ENCODE measurements at regions not wholly inside any gene's neighbourhood (a gene's known extent, or its start where the extent isn't known, plus 50 kb on each side); places are given as distances from the start of the nearest gene placed in this dataset.

GRCh38 chr2:66852953-66853352, 418.0 kb downstream of the MEIS1 start:
- no peak overlapping the region for H3K4me3 ChIP-seq (ENCODE audit: low read length)
- Mint-ChIP-seq H3K27ac (no peak overlapping the region), H3K4me1 (peaks cover 11% of the 10 kb centered on the region), H3K36me3 (ENCODE audit: low read depth) (no peaks in the 10 kb centered on the region), H3K4me3 (no peak overlapping the region), H3K9me3 (no peaks in the 10 kb centered on the region), H3K27me3 (ENCODE audit: insufficient read depth) (peaks cover 15% of the 10 kb centered on the region)
- no peaks in the 10 kb centered on the region for H3K36me3 ChIP-seq (ENCODE audit: control insufficient read depth, insufficient read depth, low read length)
- H3K9me3 ChIP-seq (ENCODE audit: control insufficient read depth, low read length): no peaks in the 10 kb centered on the region
- H3K27me3 ChIP-seq (ENCODE audit: control insufficient read depth, insufficient read depth, low read length, poor library complexity, severe bottlenecking): peaks cover 6% of the 10 kb centered on the region
- no peak overlapping the region for H3K27ac ChIP-seq (ENCODE audit: low read depth, low read length)
- DNase-seq: no peak
- H3K4me1 ChIP-seq (ENCODE audit: control insufficient read depth, insufficient read depth, low read length): peaks cover 4% of the 10 kb centered on the region
- no peak overlapping the region for H3K9ac ChIP-seq (ENCODE audit: extremely low read depth, low read length, poor library complexity, severe bottlenecking)
- 65 to 71% methylated on average over 4 to 5 of the region's 6 CpGs for WGBS, 2 experiments (ENCODE audit: insufficient coverage in 1 of 2, insufficient read length in 1 of 2)
- TF ChIP-seq, protein P1, sequence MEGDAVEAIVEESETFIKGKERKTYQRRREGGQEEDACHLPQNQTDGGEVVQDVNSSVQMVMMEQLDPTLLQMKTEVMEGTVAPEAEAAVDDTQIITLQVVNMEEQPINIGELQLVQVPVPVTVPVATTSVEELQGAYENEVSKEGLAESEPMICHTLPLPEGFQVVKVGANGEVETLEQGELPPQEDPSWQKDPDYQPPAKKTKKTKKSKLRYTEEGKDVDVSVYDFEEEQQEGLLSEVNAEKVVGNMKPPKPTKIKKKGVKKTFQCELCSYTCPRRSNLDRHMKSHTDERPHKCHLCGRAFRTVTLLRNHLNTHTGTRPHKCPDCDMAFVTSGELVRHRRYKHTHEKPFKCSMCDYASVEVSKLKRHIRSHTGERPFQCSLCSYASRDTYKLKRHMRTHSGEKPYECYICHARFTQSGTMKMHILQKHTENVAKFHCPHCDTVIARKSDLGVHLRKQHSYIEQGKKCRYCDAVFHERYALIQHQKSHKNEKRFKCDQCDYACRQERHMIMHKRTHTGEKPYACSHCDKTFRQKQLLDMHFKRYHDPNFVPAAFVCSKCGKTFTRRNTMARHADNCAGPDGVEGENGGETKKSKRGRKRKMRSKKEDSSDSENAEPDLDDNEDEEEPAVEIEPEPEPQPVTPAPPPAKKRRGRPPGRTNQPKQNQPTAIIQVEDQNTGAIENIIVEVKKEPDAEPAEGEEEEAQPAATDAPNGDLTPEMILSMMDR (conservative IDR thresholded peaks at IDR 0.05): no peak

DNA sequence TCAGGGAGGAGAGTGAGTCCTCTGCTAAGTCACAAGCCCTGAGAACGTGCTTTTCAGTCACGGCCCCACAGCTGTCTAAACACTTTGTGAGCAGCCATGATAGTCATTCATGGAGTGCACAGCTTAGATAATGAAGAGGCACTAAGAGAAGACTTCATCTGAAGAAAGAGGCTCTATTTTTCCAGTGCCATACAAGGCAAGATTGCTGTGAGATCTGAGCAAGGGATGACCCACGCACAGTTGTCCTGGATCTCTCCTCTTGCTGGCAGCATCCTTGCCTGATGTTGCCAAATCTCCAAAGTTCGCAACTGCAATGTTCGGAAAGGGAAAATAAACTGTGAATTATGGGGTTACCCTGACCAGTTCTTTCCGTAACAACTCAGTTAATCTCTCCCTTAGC, 418.7 kb downstream of the MEIS1 start:
- no peak overlapping the region for H3K9ac ChIP-seq (ENCODE audit: extremely low read depth, low read length, poor library complexity, severe bottlenecking)
- H3K4me3 ChIP-seq (ENCODE audit: low read length): no peak overlapping the region
- peaks cover 18% of the 10 kb centered on the region for H3K27me3 Mint-ChIP-seq (ENCODE audit: insufficient read depth)
- H3K4me3 Mint-ChIP-seq: no peak overlapping the region
- DNase-seq: no peak
- H3K4me1 ChIP-seq (ENCODE audit: control insufficient read depth, insufficient read depth, low read length): peaks cover 4% of the 10 kb centered on the region
- no peaks in the 10 kb centered on the region for H3K36me3 Mint-ChIP-seq (ENCODE audit: low read depth)
- TF ChIP-seq, protein P1 (conservative IDR thresholded peaks at IDR 0.05): no peak
- no peaks in the 10 kb centered on the region for H3K36me3 ChIP-seq (ENCODE audit: control insufficient read depth, insufficient read depth, low read length)
- no peak overlapping the region for H3K27ac Mint-ChIP-seq
- H3K27me3 ChIP-seq (ENCODE audit: control insufficient read depth, insufficient read depth, low read length, poor library complexity, severe bottlenecking): peaks cover 6% of the 10 kb centered on the region
- H3K27ac ChIP-seq (ENCODE audit: low read depth, low read length): no peak overlapping the region
- H3K9me3 Mint-ChIP-seq: no peaks in the 10 kb centered on the region
- 85 to 96% methylated on average over 5 to 6 of the region's 6 CpGs for WGBS, 2 experiments (ENCODE audit: insufficient coverage in 1 of 2, insufficient read length in 1 of 2)
- no peaks in the 10 kb centered on the region for H3K9me3 ChIP-seq (ENCODE audit: control insufficient read depth, low read length)
- H3K4me1 Mint-ChIP-seq: peaks cover 11% of the 10 kb centered on the region

DNA sequence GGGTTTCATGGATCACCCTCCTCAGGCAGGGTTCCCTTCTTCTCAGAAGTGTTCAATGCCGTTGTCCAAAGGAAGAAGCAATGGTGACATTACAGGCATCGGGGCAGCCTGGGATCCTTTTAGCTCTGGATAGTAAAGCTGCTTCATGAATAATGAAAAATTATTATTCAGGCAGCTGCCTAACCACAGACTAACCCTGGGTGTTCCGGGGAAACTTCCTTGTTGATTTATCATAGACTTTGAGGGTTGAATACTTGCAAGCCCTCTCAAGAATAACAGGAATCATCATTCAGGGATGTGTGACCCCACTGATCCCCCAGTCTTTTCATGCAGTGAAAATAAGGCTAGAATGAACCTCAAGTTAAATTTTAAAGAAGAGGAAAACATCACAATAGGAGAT, 419.4 kb downstream of the MEIS1 start:
- WGBS, 2 experiments (ENCODE audit: insufficient coverage in 1 of 2, insufficient read length in 1 of 2): 77 to 79% methylated on average over 2 to 3 of the region's 3 CpGs
- TF ChIP-seq, protein P1 (conservative IDR thresholded peaks at IDR 0.05): no peak
- Histone ChIP-seq H3K4me3 (ENCODE audit: low read length) (no peak overlapping the region), H3K9ac (ENCODE audit: extremely low read depth, low read length, poor library complexity, severe bottlenecking) (no peak overlapping the region), H3K27ac (ENCODE audit: low read depth, low read length) (no peak overlapping the region), H3K27me3 (ENCODE audit: control insufficient read depth, insufficient read depth, low read length, poor library complexity, severe bottlenecking) (peaks cover 6% of the 10 kb centered on the region), H3K9me3 (ENCODE audit: control insufficient read depth, low read length) (no peaks in the 10 kb centered on the region), H3K4me1 (ENCODE audit: control insufficient read depth, insufficient read depth, low read length) (peaks cover 4% of the 10 kb centered on the region), H3K36me3 (ENCODE audit: control insufficient read depth, insufficient read depth, low read length) (no peaks in the 10 kb centered on the region)
- Mint-ChIP-seq H3K4me1 (peaks cover 11% of the 10 kb centered on the region), H3K4me3 (no peak overlapping the region), H3K27me3 (ENCODE audit: insufficient read depth) (peaks cover 18% of the 10 kb centered on the region), H3K36me3 (ENCODE audit: low read depth) (no peaks in the 10 kb centered on the region), H3K9me3 (no peaks in the 10 kb centered on the region), H3K27ac (no peak overlapping the region)
- no peak for DNase-seq
